ENCODE measurements at regions not wholly inside any gene's neighbourhood (a gene's known extent, or its start where the extent isn't known, plus 50 kb on each side); places are given as distances from the start of the nearest gene placed in this dataset.
"Not testable (repeated sequence)": the region's sequence is repeated elsewhere in the genome, so short reads cannot be mapped to it uniquely, and the experiment has no call there.

DNA sequence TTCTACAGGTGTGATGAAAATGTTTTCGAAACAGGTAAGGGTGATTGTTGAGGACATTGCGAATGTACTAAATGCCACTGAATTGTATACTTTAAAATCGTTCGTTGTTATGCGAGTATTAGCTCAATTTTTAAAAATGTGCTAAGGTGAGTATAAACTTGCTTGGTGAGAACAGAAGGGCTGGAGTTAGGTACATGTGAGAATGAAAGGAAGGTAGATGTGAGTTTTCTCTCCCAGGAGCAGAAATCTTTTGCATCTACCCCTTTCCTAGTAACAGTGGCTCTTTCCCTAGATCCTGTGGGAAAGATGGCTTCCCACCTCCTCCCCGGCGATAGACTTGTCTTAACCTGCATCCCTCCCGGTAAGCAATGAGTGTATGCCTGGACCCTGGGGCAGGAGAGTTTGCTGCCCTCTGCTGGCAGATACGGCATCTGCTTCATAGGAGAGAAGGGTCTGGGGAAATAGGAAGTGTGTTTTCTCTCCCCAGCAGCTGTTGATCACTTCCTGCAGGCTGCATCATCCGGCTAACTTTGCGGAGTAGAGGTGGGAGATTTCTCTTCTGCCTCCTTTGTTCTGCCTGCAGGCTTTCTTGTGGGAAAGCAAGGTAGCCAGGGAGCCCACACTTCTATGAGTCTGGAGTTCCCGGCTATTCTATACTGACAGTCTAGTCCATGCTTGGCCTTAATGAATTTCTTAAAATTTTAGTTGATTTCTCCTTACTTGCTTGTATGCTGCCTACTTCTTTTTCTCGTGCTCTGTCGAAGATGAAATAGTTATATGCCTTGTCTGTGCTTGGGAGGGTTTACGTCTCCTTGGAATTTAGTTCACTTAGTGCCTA is 373.3 kb upstream of the SEMA6A start:
- DNase-seq = no peak
- H3K9me3 Mint-ChIP-seq = peaks cover 34% of the 10 kb centered on the region
- H3K4me3 Mint-ChIP-seq = no peak overlapping the region
- TF ChIP-seq, protein P1, sequence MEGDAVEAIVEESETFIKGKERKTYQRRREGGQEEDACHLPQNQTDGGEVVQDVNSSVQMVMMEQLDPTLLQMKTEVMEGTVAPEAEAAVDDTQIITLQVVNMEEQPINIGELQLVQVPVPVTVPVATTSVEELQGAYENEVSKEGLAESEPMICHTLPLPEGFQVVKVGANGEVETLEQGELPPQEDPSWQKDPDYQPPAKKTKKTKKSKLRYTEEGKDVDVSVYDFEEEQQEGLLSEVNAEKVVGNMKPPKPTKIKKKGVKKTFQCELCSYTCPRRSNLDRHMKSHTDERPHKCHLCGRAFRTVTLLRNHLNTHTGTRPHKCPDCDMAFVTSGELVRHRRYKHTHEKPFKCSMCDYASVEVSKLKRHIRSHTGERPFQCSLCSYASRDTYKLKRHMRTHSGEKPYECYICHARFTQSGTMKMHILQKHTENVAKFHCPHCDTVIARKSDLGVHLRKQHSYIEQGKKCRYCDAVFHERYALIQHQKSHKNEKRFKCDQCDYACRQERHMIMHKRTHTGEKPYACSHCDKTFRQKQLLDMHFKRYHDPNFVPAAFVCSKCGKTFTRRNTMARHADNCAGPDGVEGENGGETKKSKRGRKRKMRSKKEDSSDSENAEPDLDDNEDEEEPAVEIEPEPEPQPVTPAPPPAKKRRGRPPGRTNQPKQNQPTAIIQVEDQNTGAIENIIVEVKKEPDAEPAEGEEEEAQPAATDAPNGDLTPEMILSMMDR (IDR thresholded peaks at IDR 0.05) = peak; percentile 65
- H3K27ac Mint-ChIP-seq = no peak overlapping the region
- no peaks in the 10 kb centered on the region for H3K36me3 Mint-ChIP-seq (ENCODE audit: low read depth)
- H3K4me1 Mint-ChIP-seq (ENCODE audit: low read depth) = no peaks in the 10 kb centered on the region
- peaks cover 2% of the 10 kb centered on the region; the same call in 1 of the 2 replicates for H3K27me3 Mint-ChIP-seq (ENCODE audit: insufficient read depth)

- H3K27me3 Mint-ChIP-seq (ENCODE audit: insufficient read depth); H3K36me3 Mint-ChIP-seq (ENCODE audit: low read depth); H3K27ac Mint-ChIP-seq; DNase-seq; H3K4me3 Mint-ChIP-seq; H3K4me1 Mint-ChIP-seq (ENCODE audit: low read depth): not testable (repeated sequence)
- H3K9me3 Mint-ChIP-seq = peaks cover 35% of the 10 kb centered on the region
Measured at GRCh38 chr5:116945613-116946382, 371.2 kb upstream of the SEMA6A start.

DNA sequence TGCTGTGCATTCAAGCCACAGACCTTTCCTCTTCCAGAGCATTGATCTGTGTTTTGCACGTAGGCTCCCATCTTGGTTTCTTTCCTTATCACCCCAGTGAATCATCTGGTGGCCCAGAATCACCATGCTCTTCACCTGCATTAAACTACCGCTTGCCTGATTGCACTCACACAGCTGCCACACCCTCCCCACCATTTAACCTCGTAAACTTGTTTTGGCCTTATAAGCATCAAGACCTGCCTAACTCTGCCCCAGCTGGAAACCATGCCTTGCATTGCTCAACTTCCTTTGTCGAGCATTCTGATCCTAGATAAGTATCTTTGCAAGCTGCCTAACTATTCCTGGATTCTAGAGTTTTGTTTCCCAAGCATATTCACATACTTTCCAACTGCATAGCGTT is 369.6 kb upstream of the SEMA6A start:
- no peak for DNase-seq
- peaks cover 44% of the 10 kb centered on the region for H3K9me3 Mint-ChIP-seq
- TF ChIP-seq, protein P1 (IDR thresholded peaks at IDR 0.05) = no peak
- no peaks in the 10 kb centered on the region for H3K4me1 Mint-ChIP-seq (ENCODE audit: low read depth)
- no peaks in the 10 kb centered on the region for H3K36me3 Mint-ChIP-seq (ENCODE audit: low read depth)
- H3K4me3 Mint-ChIP-seq = no peak overlapping the region
- H3K27ac Mint-ChIP-seq = no peak overlapping the region
- H3K27me3 Mint-ChIP-seq (ENCODE audit: insufficient read depth) = peaks cover 2% of the 10 kb centered on the region; the same call in 1 of the 2 replicates

GRCh38 chr5:116942622-116943021 is 368.0 kb upstream of the SEMA6A start:
- DNase-seq = no peak
- TF ChIP-seq, protein P1 (IDR thresholded peaks at IDR 0.05) = no peak
- H3K36me3 Mint-ChIP-seq (ENCODE audit: low read depth) = no peaks in the 10 kb centered on the region
- no peaks in the 10 kb centered on the region for H3K4me1 Mint-ChIP-seq (ENCODE audit: low read depth)
- peaks cover 2% of the 10 kb centered on the region; the same call in 1 of the 2 replicates for H3K27me3 Mint-ChIP-seq (ENCODE audit: insufficient read depth)
- H3K9me3 Mint-ChIP-seq = peaks cover 44% of the 10 kb centered on the region
- no peak overlapping the region for H3K4me3 Mint-ChIP-seq
- H3K27ac Mint-ChIP-seq = no peak overlapping the region

DNA sequence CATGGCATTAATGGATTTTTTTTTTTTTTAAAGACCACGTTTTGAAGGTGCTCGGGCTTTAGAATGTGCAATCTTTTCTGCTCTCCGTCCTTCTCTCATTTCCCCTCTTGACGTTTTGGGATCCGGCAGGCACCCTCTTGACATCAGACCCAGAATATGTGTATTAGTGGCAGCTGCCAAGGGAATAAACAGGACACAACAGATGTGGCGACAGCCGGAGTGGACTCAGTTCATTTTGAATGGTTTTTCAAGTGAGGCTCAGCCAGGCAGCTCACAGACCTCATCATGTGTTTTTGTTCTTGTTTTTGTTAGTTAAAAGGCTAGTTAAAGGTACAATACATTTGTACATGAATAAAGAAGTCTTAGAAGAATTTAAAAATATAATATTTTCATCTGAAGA is 365.0 kb upstream of the SEMA6A start:
- H3K4me3 Mint-ChIP-seq = no peak overlapping the region
- no peaks in the 10 kb centered on the region for H3K4me1 Mint-ChIP-seq (ENCODE audit: low read depth)
- no peak for DNase-seq
- peaks cover 2% of the 10 kb centered on the region; the same call in 1 of the 2 replicates for H3K27me3 Mint-ChIP-seq (ENCODE audit: insufficient read depth)
- no peak overlapping the region for H3K27ac Mint-ChIP-seq
- H3K36me3 Mint-ChIP-seq (ENCODE audit: low read depth) = no peaks in the 10 kb centered on the region
- TF ChIP-seq, protein P1 (IDR thresholded peaks at IDR 0.05) = no peak
- peaks cover 27% of the 10 kb centered on the region for H3K9me3 Mint-ChIP-seq

GRCh38 chr5:116938488-116938887 is 363.9 kb upstream of the SEMA6A start:
- TF ChIP-seq, protein P1 (IDR thresholded peaks at IDR 0.05) = no peak
- Mint-ChIP-seq H3K36me3 (ENCODE audit: low read depth) (no peaks in the 10 kb centered on the region), H3K27me3 (ENCODE audit: insufficient read depth) (no peaks in the 10 kb centered on the region), H3K9me3 (peaks cover 20% of the 10 kb centered on the region), H3K4me1 (ENCODE audit: low read depth) (no peaks in the 10 kb centered on the region), H3K4me3 (no peak overlapping the region), H3K27ac (no peak overlapping the region)
- DNase-seq = no peak

All from HFFc6 (cell line).